NCI-H1436 (cell line): ENCODE measurements at regions not wholly inside any gene's neighbourhood (a gene's known extent, or its start where the extent isn't known, plus 50 kb on each side); places are given as distances from the start of the nearest gene placed in this dataset.

Experiments
- DNase-seq: peaks from one replicate; lab custom pipeline; 2025; lab: John Stamatoyannopoulos, UW

DNA sequence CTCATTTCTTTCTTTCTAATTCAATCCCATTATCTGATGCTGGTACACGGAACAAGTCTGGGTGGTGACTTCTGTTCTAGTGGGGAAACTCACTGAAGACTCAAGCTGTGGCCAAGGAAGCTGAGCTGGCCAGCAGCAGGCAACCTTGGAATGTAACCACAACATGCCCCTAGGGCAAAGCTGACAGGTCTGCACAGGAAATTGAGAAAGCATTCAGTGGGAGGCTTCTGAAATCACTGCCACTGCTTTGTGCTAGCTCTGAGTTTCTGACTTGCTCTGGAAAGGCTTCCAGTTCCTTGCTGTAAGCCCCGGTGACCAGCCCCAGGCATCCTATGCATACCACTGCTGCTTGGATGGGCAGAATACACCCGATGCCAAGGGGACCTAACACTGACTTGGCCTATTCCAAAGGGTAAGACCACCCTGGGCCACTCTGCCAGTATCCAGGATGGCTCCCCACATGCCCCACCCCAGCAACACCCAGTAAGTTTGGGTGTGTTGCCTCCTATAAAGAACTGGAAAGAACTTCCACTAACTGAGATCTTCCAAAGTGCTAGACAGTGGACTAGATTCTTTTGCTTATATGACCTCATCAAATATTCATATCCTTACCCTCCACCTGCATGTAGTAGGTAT lies 84.5 kb upstream of the CDKN3 start:
- no peak for DNase-seq

DNA sequence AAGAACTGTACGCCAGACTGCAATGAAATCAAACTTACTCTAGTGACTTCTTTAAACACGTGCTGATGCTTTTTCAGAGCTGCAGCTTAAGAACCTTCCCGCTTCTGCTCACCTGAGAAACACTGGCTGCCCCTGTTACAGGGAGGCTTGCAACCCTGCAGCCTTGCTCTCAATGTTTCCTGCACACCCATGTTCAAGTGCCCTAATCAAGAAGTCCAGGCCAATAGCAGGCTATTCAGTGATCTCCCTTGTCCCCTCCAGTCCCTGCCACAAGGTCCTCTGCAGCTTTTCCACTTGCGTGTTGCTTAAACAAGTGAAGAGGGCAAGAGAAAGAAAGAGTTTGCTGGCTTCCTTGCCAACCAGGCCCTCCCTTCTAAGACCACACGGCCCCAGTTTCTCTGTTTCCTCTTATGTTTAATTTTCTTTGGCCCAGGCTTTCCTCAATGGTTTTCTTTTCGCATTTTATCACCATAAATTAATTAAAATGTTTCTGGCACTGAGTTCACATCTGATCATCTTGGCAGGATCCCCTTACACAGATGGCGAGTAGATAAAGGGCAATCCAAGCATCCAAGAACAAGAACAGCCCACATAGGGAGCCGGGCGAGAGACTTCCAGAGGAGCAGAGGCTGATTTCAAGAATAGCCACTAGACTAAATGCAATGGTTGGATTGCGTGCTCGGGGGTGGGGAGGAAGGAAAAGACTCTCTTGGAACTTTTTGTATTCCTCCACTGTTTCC lies 82.3 kb upstream of the CDKN3 start:
- no peak for DNase-seq

GRCh38 chr14:54316652-54317051 lies 80.2 kb upstream of the CDKN3 start:
- no peak for DNase-seq

DNA sequence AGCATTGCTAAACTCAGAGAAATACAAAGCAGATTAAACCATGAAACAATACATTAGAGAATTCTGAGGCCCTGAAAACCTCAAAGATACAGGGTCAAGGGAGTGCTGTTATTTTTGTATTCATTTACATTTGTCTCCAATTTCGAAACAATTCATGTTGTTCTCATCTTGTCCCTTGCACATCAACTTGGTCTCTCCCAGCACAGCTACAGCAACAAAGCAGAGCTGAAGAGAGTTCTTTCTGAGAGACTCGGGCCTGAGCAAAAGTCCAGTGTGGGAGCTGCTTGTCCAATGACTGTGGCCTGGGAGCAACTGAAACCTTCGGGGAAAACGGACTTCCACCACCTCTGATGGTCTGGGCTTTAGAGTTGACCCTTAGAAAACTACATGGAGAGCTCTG lies 79.4 kb upstream of the CDKN3 start:
- DNase-seq = no peak

DNA sequence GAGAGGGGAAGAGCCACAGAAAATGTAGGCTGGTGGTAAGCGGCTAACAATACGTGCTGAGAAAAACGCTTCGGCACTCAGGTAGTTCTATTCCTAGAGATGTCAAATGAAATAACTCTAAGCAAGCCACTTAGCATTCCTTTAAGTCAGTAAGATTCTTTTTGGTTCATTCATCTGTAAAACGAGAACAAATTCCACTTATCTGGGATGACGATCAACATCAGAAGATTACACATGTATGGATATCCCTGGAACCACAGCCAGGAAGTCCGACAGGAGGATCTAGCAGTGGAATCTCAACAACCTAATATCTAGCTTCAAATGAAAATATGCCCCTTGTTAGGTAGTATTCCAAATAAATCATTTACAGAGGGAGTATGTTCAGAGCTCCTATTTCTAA lies 74.6 kb upstream of the CDKN3 start:
- DNase-seq = no peak

DNA sequence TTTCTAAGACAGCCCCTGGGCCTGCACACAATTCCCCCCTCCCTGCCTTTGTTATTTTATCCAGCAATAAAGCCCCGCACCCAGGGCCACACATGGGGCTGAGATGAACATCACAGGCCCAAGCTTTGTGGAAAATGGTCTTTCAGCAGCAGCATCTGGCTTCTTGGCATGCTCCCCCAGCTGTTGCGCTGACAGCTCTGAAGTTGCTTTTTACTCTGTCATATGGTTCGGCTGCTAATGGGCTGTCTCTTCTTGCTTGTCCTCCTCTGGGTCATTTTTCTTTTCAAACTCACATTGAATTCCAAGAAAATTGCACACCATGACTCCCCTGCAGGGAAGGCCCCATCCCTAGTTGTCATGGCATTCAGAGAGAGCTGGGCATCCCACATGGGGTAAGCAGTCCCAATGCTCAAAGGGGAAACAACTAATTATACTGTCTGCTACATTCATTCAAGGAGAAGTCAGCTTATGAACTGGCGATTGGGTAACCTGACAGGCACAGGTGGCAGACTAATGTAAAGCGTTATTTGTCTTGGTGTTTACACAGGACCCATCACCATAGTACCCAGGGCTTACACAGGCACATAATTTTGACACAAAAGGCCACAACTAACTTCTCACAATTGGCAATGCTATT lies 74.0 kb upstream of the CDKN3 start:
- peak; percentile 11 for DNase-seq

GRCh38 chr14:54325766-54326165 lies 71.0 kb upstream of the CDKN3 start:
- DNase-seq = no peak

DNA sequence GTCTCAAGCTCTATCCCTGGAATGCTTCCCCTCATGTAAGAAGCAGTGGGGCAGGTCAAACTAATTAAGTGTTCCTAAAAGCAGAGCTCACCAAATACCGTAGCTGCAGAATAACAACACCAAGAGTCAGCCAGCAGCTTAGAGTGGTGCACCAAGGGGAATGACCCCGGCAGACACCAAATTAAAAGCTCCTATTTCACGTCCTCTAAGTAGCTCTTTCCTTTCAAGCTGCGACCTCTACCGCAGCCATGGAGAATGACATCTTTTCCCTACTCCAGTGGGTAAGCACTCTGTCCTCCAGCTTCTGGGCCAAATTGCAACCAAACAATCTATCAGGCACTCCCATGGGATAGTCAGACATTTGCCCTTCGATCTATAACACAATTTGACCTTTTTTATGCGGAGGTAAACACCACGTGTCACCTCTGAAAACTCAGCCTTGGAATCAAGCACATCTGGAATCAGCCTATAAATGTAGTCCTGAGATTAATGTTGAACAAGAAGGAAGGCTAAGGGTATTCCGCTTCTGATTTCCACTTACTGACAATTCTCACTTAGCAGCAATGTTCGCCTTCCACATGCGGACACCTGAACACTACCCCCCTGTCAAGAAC lies 67.6 kb upstream of the CDKN3 start:
- peak; percentile 55 for DNase-seq

DNA sequence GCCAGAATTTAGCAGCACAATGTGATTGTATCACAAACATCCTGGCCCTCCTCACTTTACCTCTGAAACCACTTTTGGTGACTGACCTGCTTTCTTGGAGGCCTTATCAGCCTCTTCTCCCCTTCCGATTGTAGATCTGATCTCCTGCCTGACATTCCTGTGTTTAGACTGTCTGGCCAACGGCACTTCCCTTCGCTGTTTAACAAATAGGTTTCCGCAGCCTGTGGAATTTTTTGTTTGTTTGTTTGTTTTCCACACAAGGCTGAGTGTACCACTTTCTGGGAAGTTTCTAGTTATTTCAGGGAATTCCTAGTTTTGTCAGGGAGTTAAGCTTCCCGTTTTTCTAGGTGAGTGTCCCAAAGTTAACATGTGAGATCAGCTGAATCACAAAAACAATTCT lies 65.9 kb upstream of the CDKN3 start:
- no peak for DNase-seq

GRCh38 chr14:54331516-54331915 lies 65.3 kb upstream of the CDKN3 start:
- no peak for DNase-seq

DNA sequence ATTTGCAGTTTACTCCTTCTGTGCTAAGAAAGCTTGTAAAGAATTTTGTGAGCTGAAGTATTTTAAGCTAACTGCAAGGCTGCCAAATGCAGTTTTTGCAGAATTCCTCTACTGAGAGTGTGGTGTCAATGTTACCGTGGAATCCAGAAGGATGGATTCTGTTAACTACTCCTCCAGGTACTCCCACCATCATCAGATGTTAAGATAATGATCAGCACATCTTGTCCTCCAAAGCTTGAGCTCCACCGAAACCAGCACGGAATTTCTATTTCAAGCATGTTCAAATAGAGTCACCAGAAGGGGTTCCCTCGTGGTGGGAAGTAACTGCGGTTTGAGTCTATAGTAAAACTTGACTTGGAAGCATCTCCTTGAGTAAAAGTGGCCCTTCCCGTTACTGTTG lies 64.3 kb upstream of the CDKN3 start:
- DNase-seq = no peak

DNA sequence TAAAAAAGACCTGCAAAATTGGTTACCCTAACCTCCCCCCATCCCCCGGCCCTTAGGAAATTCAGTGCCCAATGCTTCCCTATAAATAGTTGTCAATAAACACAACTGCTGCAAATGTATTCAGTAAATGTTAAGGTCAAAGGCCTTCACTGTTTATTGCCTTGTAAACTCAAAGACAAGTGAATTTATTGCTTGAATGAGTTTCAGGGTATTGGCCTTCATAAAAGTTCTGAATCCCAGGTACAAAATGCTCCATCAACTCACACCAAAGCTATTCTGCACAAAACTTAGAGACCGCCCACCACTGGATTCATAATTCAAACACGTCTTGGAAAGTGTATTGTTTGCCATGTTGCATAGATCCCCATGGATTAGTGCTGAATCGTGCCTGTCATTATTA lies 63.3 kb upstream of the CDKN3 start:
- no peak for DNase-seq

DNA sequence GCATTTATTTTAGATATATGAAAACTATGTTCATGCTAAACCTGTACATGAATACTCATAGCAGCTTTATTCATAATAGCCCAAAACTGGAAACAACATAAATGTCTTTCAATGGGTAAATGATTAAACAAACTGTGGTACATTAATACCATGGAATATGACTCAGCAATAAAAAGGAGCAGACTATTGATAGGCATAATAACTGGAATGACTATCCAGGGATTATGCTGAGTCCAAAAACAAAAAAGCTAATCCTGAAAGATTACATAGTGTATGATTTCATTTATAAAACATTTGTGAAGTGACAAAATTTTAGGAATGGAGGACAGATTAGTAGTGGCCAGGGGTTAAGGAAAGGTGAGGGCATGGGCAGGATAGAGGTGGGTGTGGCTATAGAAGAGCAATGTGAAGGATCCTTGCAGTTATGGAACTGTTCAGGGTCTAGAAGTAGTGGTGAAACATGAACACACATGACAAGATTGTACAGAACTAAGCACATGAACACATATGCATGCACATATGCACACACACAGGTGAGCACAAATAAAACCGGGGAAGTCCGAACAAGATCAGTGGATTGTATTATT lies 61.1 kb upstream of the CDKN3 start:
- DNase-seq = no peak

DNA sequence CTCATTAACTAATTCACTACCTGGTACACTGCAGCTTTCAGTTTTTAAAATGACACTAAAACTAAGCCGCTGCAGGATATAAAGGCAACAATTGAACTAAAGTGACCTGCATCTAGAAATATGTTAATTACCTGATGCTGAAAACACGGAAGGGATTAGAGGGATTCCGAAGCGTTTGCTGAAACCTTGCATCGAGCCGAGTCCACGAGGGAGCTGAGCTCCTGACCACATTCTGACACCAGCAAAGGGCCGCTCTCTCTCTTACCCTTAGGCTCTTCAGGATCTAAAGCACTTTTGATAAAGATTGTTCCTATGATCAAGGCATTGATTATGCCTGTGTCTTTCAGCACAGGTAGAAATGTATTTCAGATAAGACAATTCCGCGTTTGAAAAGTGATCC lies 59.5 kb upstream of the CDKN3 start:
- DNase-seq = no peak

- DNase-seq = no peak
Observed at GRCh38 chr14:54338696-54339317, 58.0 kb upstream of the CDKN3 start.

GRCh38 chr14:54339771-54340170 lies 57.0 kb upstream of the CDKN3 start:
- DNase-seq = no peak

DNA sequence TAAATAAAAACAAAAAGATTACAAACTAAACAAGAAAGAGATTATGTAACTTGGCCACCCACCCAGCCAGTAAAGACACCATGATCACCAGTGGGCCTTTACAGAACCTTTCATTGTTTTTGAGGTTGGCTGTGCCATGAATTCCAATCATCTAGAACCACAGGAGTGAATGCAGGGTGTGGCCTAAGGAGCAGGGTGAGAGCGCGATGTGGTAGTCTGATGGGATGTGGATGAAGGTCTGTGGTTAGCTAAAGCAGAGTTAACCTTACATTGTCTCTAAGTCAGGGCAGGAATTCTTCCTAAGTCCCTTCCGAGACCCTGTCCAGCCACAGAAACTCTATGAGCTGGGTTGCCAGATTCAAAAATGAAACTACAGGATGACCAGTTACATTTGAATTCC lies 54.0 kb upstream of the CDKN3 start:
- DNase-seq = no peak

- peak; percentile 62 for DNase-seq
Observed at GRCh38 chr14:54343272-54344121, 53.3 kb upstream of the CDKN3 start.

DNA sequence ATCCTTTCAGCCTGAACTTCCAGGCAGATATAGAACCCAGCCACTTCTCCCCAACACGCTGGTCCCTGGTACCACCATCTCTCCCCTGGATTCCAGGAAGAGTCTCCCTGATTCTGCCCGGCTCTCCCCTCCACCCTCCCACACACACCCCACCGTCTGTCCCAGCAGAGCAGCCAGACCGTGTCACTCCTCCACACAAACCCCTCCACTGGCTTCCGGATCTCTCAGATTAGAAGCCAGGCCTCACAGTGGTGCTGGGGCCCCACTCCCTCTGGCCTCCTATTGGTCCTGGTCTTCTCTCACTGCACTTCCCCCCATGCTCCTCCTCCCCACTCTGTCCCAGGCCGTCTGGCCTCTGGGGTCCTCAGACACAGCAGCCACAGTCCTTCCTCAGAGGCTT lies 52.4 kb upstream of the CDKN3 start:
- no peak for DNase-seq

DNA sequence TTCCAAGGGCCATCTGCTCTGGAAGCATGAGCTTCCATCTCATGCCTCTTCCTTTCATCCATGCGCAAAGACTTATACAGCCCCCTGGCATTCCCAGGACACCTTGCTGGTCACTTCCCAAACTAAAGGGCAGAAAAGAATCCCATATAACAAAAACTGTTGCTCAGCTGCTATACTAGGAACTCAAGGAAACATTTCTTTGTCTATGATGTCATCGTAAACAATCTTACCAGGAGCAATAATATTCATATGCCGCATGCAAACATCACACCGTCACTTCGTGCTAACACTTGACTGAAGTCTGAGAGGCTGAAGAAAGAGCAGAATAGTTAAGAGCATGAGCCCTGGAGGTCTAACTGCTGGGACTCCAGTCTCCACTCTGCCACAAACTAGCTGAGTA lies 50.5 kb upstream of the CDKN3 start:
- no peak for DNase-seq
